ENCODE measurements at regions not wholly inside any gene's neighbourhood (a gene's known extent, or its start where the extent isn't known, plus 50 kb on each side); places are given as distances from the start of the nearest gene placed in this dataset.
"Not testable (repeated sequence)": the region's sequence is repeated elsewhere in the genome, so short reads cannot be mapped to it uniquely, and the experiment has no call there.

DNA sequence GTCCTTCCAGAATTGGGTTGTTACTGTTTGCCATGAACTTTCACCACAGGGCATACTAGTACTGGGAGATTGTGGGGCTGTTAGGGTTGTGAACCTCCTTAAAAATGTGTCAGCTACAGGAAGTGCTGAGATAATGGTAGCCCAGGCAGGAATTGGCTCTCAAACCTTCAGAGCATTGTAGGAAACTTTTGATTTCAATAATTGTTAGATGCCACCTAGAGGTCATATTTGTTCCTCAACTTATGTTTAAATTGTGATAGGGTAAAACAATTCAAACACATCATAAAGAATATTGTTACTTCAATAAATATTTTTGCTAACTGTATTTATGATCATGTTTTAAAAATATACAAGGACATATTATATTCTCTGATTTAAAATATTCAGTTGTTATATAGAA is 594.6 kb downstream of the ADCYAP1 start:
- DNase-seq: no peak

DNA sequence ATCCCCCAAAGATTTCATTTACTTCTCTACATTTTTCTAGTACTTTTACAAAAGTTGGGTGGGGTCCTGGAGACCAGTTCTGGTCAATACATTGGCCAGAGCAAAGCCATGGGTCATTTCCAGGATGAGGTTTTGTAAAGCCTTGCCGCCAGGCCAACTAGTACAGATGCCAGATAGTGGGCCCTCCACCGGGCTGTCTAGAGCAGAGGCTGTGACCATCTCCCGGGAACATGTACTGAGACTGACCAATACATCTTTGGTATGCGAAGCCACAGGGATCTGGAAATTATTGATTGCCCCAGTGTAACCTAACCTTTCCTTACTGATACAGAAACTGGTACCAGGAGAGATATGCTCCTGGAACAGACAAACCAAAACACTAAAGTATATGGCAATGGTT is 599.2 kb downstream of the ADCYAP1 start:
- DNase-seq: no peak

DNA sequence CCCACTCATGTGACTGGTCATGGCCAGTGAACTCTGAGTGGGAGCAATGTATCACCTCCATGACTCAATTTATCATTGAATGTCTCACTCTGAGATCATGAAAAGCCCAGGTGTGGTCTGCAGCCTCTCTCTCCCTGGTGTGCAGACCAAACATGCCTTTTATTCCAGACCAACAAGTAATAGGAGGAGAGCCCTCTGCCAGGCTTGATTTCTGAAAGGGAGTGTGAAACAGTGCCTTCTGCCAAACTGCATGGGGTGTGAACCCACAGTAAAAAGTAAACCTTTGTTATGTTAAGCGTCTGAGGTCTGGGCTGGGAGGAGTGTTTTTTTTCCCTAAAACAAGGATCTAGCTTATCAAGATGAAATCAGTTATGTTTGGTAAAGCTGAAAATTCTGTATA is 601.2 kb downstream of the ADCYAP1 start:
- no peak for DNase-seq

DNA sequence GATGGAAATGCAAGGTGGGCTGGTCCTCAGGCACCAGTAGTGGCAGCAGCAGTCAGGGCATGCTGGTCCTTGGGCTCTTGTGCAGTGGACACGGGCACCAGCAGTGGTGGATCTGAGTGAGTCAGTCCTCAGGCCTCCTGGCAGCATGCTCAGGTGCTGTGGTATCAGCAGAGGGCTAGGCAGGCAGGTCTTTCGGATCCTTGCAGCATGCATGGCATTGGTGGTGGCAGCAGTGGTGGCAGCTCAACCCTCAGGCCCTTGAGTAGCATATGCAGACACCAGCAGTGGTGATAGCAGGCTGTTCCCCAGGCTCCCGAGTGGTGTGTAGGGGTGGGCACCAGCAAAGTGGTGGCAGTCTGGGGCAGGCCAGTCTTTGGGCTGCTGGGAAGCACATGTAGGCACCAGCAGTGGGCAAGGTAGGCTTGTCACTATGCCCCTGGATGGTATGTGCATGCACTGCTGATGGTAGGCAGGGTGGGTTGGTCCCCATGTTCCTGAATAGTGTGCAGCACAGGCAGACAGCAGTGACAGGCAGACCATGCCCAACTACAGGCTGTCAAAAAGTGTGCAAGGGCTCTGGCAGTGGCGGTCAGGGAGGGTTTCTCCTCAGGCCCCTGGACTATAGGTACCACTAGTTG is 606.0 kb downstream of the ADCYAP1 start:
- DNase-seq: no peak

GRCh38 chr18:1511619-1512311 is 607.1 kb downstream of the ADCYAP1 start:
- DNase-seq: no peak

DNA sequence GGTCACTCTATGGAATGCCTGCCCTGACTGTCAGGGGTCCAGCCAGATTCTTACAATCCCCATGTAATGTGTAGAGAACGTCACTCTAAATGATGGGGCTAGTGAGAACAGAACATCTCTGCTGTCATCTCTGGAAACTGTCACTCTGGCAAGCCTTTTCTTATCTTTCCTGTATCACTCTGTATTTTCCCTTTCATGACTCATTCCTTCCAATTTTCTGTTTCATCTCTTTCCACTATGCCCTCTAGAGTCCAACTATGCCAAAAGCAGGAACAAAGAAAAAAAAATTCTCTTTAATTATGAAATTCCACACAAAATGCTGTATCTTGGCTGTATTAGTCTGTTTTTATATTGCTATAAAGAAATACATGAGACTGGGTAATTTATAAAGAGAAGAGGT is 608.8 kb downstream of the ADCYAP1 start:
- no peak for DNase-seq

- not testable (repeated sequence) for DNase-seq
Measured at GRCh38 chr18:1521588-1522248, 617.0 kb downstream of the ADCYAP1 start.

- no peak for DNase-seq
Measured at GRCh38 chr18:1522249-1522615, 617.6 kb downstream of the ADCYAP1 start.

GRCh38 chr18:1526991-1527390 is 622.3 kb downstream of the ADCYAP1 start:
- no peak for DNase-seq

DNA sequence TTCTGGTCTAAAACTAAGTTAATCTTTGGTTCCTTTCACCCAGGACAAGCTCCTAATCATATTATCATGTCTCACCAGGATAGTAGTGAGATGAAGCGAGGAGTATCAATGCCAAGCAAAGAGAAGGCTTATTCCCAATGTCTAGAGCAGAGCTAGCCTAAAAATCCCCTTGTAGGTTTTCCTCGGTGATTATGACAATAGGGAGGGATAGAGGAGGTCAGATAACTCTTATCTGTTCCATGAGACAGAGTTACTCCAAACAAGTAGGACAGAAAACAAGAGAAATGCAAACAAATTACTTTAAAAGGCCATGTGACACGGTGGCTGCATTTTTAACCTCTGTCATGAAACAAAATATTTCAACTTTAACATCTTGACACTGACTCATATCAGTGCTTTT is 623.1 kb downstream of the ADCYAP1 start:
- DNase-seq: no peak

GRCh38 chr18:1528447-1528846 is 623.8 kb downstream of the ADCYAP1 start:
- DNase-seq: no peak

DNA sequence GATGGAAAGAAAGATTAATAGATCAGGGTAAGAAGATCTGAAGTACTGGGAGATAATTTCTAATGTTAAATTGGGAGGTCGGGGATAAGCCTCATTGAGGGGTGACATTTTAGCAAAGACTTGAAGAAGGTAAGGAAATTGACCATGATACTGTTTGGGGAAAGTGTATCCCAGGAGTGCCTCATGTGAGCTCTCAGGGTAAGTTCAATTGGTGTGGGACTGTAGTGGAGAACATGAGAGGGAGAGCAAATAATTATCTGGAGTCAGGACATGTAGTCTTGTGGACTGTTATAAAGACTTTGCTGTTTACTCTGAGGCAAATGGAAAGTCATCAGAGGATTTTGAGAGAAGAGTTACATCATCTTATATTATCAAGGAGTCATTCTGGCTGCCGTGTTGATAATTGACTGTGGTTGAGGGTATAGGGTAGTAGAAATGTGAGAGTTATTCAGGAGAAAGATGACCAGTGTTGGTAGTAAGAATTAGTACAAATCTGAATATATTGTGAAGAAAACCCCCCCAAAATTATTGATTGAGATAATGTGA is 624.4 kb downstream of the ADCYAP1 start:
- no peak for DNase-seq

- no peak for DNase-seq
Measured at GRCh38 chr18:1530650-1531049, 626.0 kb downstream of the ADCYAP1 start.

GRCh38 chr18:1539276-1539675 is 634.6 kb downstream of the ADCYAP1 start:
- DNase-seq: no peak

- DNase-seq: no peak
Measured at GRCh38 chr18:1541478-1541877, 636.8 kb downstream of the ADCYAP1 start.

GRCh38 chr18:1542230-1542774 is 637.6 kb downstream of the ADCYAP1 start:
- DNase-seq: no peak

GRCh38 chr18:1544016-1544415 is 639.3 kb downstream of the ADCYAP1 start:
- no peak for DNase-seq

- DNase-seq: not testable (repeated sequence)
Measured at GRCh38 chr18:1557711-1558110, 653.0 kb downstream of the ADCYAP1 start.

- no peak for DNase-seq
Measured at GRCh38 chr18:1559563-1559962, 654.9 kb downstream of the ADCYAP1 start.

DNA sequence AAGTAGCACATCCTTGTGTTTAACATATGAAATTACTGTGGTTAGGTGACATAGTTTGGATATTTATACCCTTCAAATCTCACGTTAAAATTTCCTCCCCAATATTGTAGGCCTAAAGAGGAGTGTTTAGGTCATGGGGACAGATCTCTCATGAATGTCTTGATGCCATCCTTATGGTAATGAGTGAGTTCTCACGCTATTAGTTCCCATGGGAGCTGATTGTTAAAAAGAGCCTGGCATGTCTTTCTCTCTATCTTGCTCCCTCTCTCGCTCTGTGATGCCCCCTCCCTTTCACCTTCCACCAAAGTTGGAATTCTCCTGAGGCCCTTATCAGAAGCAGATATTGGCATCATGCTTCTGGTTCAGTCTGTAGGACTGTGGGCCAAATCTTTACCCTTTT is 660.1 kb downstream of the ADCYAP1 start:
- no peak for DNase-seq

- no peak for DNase-seq
Measured at GRCh38 chr18:1571206-1571605, 666.5 kb downstream of the ADCYAP1 start.

DNA sequence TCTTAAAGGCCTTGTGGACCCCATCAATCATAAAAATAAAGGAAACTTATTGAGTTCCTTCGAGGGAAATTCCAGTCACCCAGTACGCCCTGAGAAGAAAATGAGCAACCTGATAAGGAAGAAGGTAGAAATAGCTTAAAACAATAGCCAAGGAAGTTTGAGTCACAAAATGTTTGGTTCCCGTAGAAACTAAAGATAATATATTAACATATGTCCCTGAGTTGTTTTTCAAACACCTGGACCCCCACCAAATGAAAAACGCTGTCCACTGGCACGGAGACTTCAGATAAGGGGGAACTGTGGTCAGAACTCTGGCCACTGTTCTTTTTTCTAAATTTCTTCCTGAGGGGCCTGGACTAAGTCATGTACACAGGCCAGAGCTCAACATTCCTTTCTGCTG is 669.1 kb downstream of the ADCYAP1 start:
- DNase-seq: no peak

GRCh38 chr18:1575084-1575483 is 670.4 kb downstream of the ADCYAP1 start:
- no peak for DNase-seq

DNA sequence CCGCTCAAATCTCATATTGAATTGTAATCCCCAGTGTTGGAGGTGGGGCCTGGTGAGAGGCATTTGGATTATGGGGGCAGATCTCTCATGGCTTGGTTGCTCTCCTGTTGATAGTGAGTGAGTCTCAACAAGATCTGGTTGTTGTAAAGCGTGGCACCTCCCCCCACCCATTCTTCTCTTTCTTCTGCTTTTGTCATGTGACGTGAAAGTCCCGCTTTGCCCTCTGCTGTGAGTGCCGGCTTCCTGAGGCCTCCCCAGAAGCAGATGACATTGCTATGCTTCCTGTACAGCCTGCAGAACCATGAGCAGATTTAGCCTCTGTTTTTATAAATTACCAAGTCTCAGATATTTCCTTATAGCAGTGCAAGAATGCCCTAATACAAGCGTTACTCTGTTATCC is 673.8 kb downstream of the ADCYAP1 start:
- no peak for DNase-seq

Measured in retina (tissue), 1 donor.